Neural progenitor cell (in vitro differentiated cells): ENCODE measurements at regions not wholly inside any gene's neighbourhood (a gene's known extent, or its start where the extent isn't known, plus 50 kb on each side); places are given as distances from the start of the nearest gene placed in this dataset.

Source experiments
- DNase-seq: peaks from one replicate; pipeline ENCODE4 v3.0.0-alpha.2; 2016; ENCODE audit warnings: low spot score
- H2AFZ ChIP-seq: fragments of 200-600 bp; sonication (generic); replicated peaks from 2 replicates; pipeline ENCODE4 v1.6.1; 2016; ENCODE audit warnings: antibody characterized with exemption
- H3F3A ChIP-seq: fragments of 200-600 bp; sonication (generic); 2 replicates; pipeline ENCODE4 v1.6.1; 2016; ENCODE audit warnings: antibody characterized with exemption, low read depth
- H3K27ac ChIP-seq: fragments of 200-600 bp; sonication (generic); 2 replicates; pipeline ENCODE4 v1.5.1; 2016; ENCODE audit warnings: mild to moderate bottlenecking
- H3K27me3 ChIP-seq: fragments of 200-600 bp; sonication (generic); 2 replicates; pipeline ENCODE4 v1.6.1; 2016; ENCODE audit warnings: mild to moderate bottlenecking, moderate library complexity
- H3K36me3 ChIP-seq: fragments of 200-600 bp; sonication (generic); 2 replicates; pipeline ENCODE4 v1.5.1; 2016
- H3K4me1 ChIP-seq: fragments of 200-600 bp; sonication (generic); 2 replicates; pipeline ENCODE4 v1.6.1; 2016; ENCODE audit warnings: mixed run types
- H3K4me2 ChIP-seq: fragments of 200-600 bp; sonication (generic); 2 replicates; pipeline ENCODE4 v1.6.1; 2016
- H3K4me3 ChIP-seq: fragments of 200-600 bp; sonication (generic); 2 replicates; pipeline ENCODE4 v1.5.1; 2016
- H3K79me2 ChIP-seq: fragments of 200-600 bp; sonication (generic); 2 replicates; pipeline ENCODE4 v1.6.1; 2016; ENCODE audit warnings: low read depth
- H3K9ac ChIP-seq: fragments of 200-600 bp; sonication (generic); 2 replicates; pipeline ENCODE4 v1.6.1; 2016
- H3K9me3 ChIP-seq: fragments of 200-600 bp; sonication (generic); 2 replicates; pipeline ENCODE4 v1.5.1; 2016; ENCODE audit warnings: low read depth
- H4K20me1 ChIP-seq: fragments of 200-600 bp; sonication (generic); 2 replicates; pipeline ENCODE4 v1.6.1; 2016; ENCODE audit warnings: low read depth
- H3K27ac Mint-ChIP-seq: 3 replicates; pipeline ENCODE4 v1.8.0; 2021; ENCODE audit warnings: mixed read lengths
- H3K27me3 Mint-ChIP-seq: 2 replicates; pipeline ENCODE4 v1.8.0; 2022; ENCODE audit warnings: low read depth, mild to moderate bottlenecking, inconsistent platforms, moderate library complexity, mixed read lengths; ENCODE audit not compliant: insufficient read depth
- H3K36me3 Mint-ChIP-seq: 3 replicates; pipeline ENCODE4 v1.8.0; 2021; ENCODE audit warnings: mixed read lengths
- H3K4me1 Mint-ChIP-seq: 3 replicates; pipeline ENCODE4 v1.8.0; 2021; ENCODE audit warnings: mixed read lengths
- H3K4me3 Mint-ChIP-seq: 3 replicates; pipeline ENCODE4 v1.8.0; 2021; ENCODE audit warnings: mild to moderate bottlenecking, moderate library complexity, mixed read lengths
- H3K9me3 Mint-ChIP-seq: 3 replicates; pipeline ENCODE4 v1.8.0; 2020; ENCODE audit warnings: mixed read lengths
- CTCF ChIP-seq: fragments of 200-600 bp; sonication (generic); IDR thresholded peaks from 2 replicates; pipeline ENCODE4 v1.5.1; 2017; ENCODE audit warnings: antibody characterized with exemption, mild to moderate bottlenecking
- EZH2 ChIP-seq: fragments of 200-600 bp; sonication (generic); IDR thresholded peaks from 2 replicates; pipeline ENCODE4 v1.6.1; 2017; ENCODE audit warnings: antibody characterized with exemption, mild to moderate bottlenecking, moderate library complexity
- EZH2phosphoT487 ChIP-seq: fragments of 200-600 bp; sonication (generic); IDR thresholded peaks from 2 replicates; pipeline ENCODE4 v1.6.1; 2017; ENCODE audit warnings: antibody characterized with exemption

- Histone ChIP-seq H3K4me1 (peaks cover 4% of the 10 kb centered on the region), H4K20me1 (no peaks in the 10 kb centered on the region), H2AFZ (no peak overlapping the region), H3K4me2 (no peak overlapping the region), H3K79me2 (no peaks in the 10 kb centered on the region), H3K9me3 (no peaks in the 10 kb centered on the region), H3K36me3 (no peaks in the 10 kb centered on the region), H3K4me3 (no peak overlapping the region), H3K9ac (no peak overlapping the region), H3F3A (no peaks in the 10 kb centered on the region), H3K27me3 (no peaks in the 10 kb centered on the region), H3K27ac (no peak overlapping the region)
- DNase-seq = no peak
- Mint-ChIP-seq H3K27ac (peak overlapping the region; percentile 5), H3K36me3 (peaks cover 2% of the 10 kb centered on the region), H3K9me3 (peaks cover 22% of the 10 kb centered on the region), H3K27me3 (no peaks in the 10 kb centered on the region), H3K4me3 (no peak overlapping the region), H3K4me1 (peaks cover 7% of the 10 kb centered on the region)
- TF ChIP-seq EZH2 = no peak
- TF ChIP-seq CTCF = no peak
- no peak for TF ChIP-seq EZH2phosphoT487
Measured at GRCh38 chr2:215817046-215817445, 196.3 kb downstream of the MREG start.

- no peak overlapping the region for H3K4me2 ChIP-seq
- H4K20me1 ChIP-seq = no peaks in the 10 kb centered on the region
- no peaks in the 10 kb centered on the region for H3F3A ChIP-seq
- H3K79me2 ChIP-seq = no peaks in the 10 kb centered on the region
- H3K27ac ChIP-seq = no peak overlapping the region
- DNase-seq = no peak
- no peak overlapping the region for H3K4me3 ChIP-seq
- no peak overlapping the region for H3K9ac ChIP-seq
- H3K36me3 ChIP-seq = no peaks in the 10 kb centered on the region
- no peak overlapping the region for H3K4me3 Mint-ChIP-seq
- H3K4me1 ChIP-seq = peaks cover 4% of the 10 kb centered on the region
- peaks cover 2% of the 10 kb centered on the region for H3K36me3 Mint-ChIP-seq
- no peaks in the 10 kb centered on the region for H3K27me3 Mint-ChIP-seq
- H3K4me1 Mint-ChIP-seq = peaks cover 7% of the 10 kb centered on the region
- no peak overlapping the region for H2AFZ ChIP-seq
- H3K9me3 ChIP-seq = no peaks in the 10 kb centered on the region
- peaks cover 19% of the 10 kb centered on the region for H3K9me3 Mint-ChIP-seq
- TF ChIP-seq EZH2phosphoT487 (no peak), CTCF (no peak), EZH2 (no peak)
- no peaks in the 10 kb centered on the region for H3K27me3 ChIP-seq
- H3K27ac Mint-ChIP-seq = no peak overlapping the region
Measured at GRCh38 chr2:215816424-215816823, 196.9 kb downstream of the MREG start.

GRCh38 chr2:215815960-215816359 is 197.4 kb downstream of the MREG start:
- H3K36me3 ChIP-seq = no peaks in the 10 kb centered on the region
- no peaks in the 10 kb centered on the region for H3K9me3 ChIP-seq
- H2AFZ ChIP-seq = no peak overlapping the region
- no peak overlapping the region for H3K27ac Mint-ChIP-seq
- peaks cover 2% of the 10 kb centered on the region for H3K36me3 Mint-ChIP-seq
- H3K4me1 ChIP-seq = peaks cover 4% of the 10 kb centered on the region
- no peak overlapping the region for H3K27ac ChIP-seq
- no peak overlapping the region for H3K4me2 ChIP-seq
- TF ChIP-seq CTCF (no peak), EZH2phosphoT487 (no peak), EZH2 (no peak)
- H3K9ac ChIP-seq = no peak overlapping the region
- no peaks in the 10 kb centered on the region for H3K79me2 ChIP-seq
- DNase-seq = no peak
- H3K27me3 ChIP-seq = no peaks in the 10 kb centered on the region
- no peaks in the 10 kb centered on the region for H3F3A ChIP-seq
- peaks cover 18% of the 10 kb centered on the region for H3K9me3 Mint-ChIP-seq
- no peaks in the 10 kb centered on the region for H3K27me3 Mint-ChIP-seq
- no peaks in the 10 kb centered on the region for H4K20me1 ChIP-seq
- H3K4me1 Mint-ChIP-seq = peaks cover 7% of the 10 kb centered on the region
- H3K4me3 Mint-ChIP-seq = no peak overlapping the region
- no peak overlapping the region for H3K4me3 ChIP-seq
